ENCODE measurements at regions not wholly inside any gene's neighbourhood (a gene's known extent, or its start where the extent isn't known, plus 50 kb on each side); places are given as distances from the start of the nearest gene placed in this dataset.

- Histone ChIP-seq H3K4me2 (ENCODE audit: low read length) (no peak overlapping the region), H3K9me3 (ENCODE audit: low read length) (no peaks in the 10 kb centered on the region), H3K27ac (ENCODE audit: low read length) (no peak overlapping the region), H4K20me1 (ENCODE audit: low read length) (no peaks in the 10 kb centered on the region), H3K4me1 (ENCODE audit: insufficient read depth, low read length) (peaks cover 40% of the 10 kb centered on the region), H3K36me3 (ENCODE audit: low read depth, low read length) (no peaks in the 10 kb centered on the region), H2AFZ (ENCODE audit: low read length) (no peak overlapping the region), H3F3A (ENCODE audit: low read length, unreplicated experiment) (peaks cover 7% of the 10 kb centered on the region), H3K79me2 (ENCODE audit: low read length) (no peaks in the 10 kb centered on the region), H3K9ac (ENCODE audit: low read length) (no peak overlapping the region), H3K27me3 (ENCODE audit: low read length) (no peaks in the 10 kb centered on the region), H3K4me3 (ENCODE audit: low read length) (no peak overlapping the region), H3K9me2 (replicated peaks; ENCODE audit: low read length) (no peaks in the 10 kb centered on the region)
- intact Hi-C loops (cut with micrococcal nuclease) = loop anchor here (5.0 kb wide), 1 partner anchor 258 kb away; no protein-coding TSS in a partner anchor
- BruUV-seq (replicated peaks) = no TSS peak
- DNase-seq (no peak), ATAC-seq (no peak)
- ChIA-PET CTCF (no interaction called here), POLR2A (ENCODE audit: unreplicated experiment) (no interaction called here)
- TF ChIP-seq EZH2 (IDR thresholded peaks at IDR 0.05; ENCODE audit: low read length, unreplicated experiment) (no peak), EZH2phosphoT487 (IDR thresholded peaks at IDR 0.05; ENCODE audit: borderline replicate concordance, low read length) (no peak)
- TF ChIP-seq, protein P1, sequence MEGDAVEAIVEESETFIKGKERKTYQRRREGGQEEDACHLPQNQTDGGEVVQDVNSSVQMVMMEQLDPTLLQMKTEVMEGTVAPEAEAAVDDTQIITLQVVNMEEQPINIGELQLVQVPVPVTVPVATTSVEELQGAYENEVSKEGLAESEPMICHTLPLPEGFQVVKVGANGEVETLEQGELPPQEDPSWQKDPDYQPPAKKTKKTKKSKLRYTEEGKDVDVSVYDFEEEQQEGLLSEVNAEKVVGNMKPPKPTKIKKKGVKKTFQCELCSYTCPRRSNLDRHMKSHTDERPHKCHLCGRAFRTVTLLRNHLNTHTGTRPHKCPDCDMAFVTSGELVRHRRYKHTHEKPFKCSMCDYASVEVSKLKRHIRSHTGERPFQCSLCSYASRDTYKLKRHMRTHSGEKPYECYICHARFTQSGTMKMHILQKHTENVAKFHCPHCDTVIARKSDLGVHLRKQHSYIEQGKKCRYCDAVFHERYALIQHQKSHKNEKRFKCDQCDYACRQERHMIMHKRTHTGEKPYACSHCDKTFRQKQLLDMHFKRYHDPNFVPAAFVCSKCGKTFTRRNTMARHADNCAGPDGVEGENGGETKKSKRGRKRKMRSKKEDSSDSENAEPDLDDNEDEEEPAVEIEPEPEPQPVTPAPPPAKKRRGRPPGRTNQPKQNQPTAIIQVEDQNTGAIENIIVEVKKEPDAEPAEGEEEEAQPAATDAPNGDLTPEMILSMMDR (conservative IDR thresholded peaks at IDR 0.05; ENCODE audit: low read depth, low read length) = no peak
Measured at GRCh38 chr7:116429986-116430619, 69.4 kb upstream of the CAV2 start.

DNA sequence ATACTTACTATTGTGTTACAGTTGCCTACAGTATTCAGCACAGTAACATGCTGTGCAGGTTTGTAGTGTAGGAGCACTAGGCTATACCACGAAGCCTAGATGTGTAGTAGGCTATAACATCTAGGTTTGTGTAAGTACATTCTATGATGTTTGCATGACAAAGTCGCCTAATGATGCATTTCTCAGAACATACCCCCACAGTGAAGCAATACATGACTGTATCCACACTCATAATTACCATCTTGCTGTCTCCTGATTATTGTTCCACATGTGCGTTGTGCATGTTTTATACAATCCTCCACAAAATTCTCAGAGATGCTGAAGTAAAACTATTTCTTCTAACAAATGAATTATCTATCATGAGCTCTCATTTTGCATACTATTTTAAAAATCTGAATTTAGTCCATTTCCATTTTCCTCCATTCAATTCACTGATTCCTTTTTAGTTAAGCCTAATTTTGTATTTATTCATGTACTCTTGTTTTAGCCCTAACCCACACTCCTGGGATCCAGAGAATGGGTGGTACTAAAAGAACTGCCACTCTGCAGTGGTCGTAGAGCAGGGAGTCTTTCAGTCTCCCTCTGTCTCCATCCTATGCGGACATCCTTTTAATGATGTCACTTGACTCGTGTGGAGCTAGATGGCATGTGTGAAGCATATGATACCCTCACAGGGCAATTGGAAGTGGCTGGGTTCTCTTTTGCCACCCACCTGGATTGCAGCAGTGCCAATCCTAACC, 67.6 kb upstream of the CAV2 start:
- ChIA-PET CTCF (no interaction called here), POLR2A (ENCODE audit: unreplicated experiment) (no interaction called here)
- DNase-seq (no peak), ATAC-seq (no peak)
- TF ChIP-seq, protein P1 (conservative IDR thresholded peaks at IDR 0.05; ENCODE audit: low read depth, low read length) = no peak
- TF ChIP-seq EZH2 (IDR thresholded peaks at IDR 0.05; ENCODE audit: low read length, unreplicated experiment) (no peak), EZH2phosphoT487 (IDR thresholded peaks at IDR 0.05; ENCODE audit: borderline replicate concordance, low read length) (no peak)
- no peaks in the 10 kb centered on the region for H3K27me3 ChIP-seq (ENCODE audit: low read length)
- no peak overlapping the region for H2AFZ ChIP-seq (ENCODE audit: low read length)
- H3K4me1 ChIP-seq (ENCODE audit: insufficient read depth, low read length) = peaks cover 30% of the 10 kb centered on the region
- H3K9ac ChIP-seq (ENCODE audit: low read length) = no peak overlapping the region
- H3F3A ChIP-seq (ENCODE audit: low read length, unreplicated experiment) = peaks cover 16% of the 10 kb centered on the region
- H3K36me3 ChIP-seq (ENCODE audit: low read depth, low read length) = peaks cover 3% of the 10 kb centered on the region; the same call in 1 of the 2 replicates
- no peaks in the 10 kb centered on the region for H3K9me3 ChIP-seq (ENCODE audit: low read length)
- H3K79me2 ChIP-seq (ENCODE audit: low read length) = no peaks in the 10 kb centered on the region
- BruUV-seq (replicated peaks) = no TSS peak
- intact Hi-C loops (cut with micrococcal nuclease) = no loop called here
- no peaks in the 10 kb centered on the region for H4K20me1 ChIP-seq (ENCODE audit: low read length)
- no peak overlapping the region for H3K4me3 ChIP-seq (ENCODE audit: low read length)
- no peak overlapping the region for H3K27ac ChIP-seq (ENCODE audit: low read length)
- no peak overlapping the region for H3K4me2 ChIP-seq (ENCODE audit: low read length)
- H3K9me2 ChIP-seq (replicated peaks; ENCODE audit: low read length) = no peaks in the 10 kb centered on the region

GRCh38 chr7:116432527-116432916, 67.0 kb upstream of the CAV2 start:
- Histone ChIP-seq H3K4me3 (ENCODE audit: low read length) (no peak overlapping the region), H3K9me2 (replicated peaks; ENCODE audit: low read length) (no peaks in the 10 kb centered on the region), H3F3A (ENCODE audit: low read length, unreplicated experiment) (peaks cover 16% of the 10 kb centered on the region), H3K4me1 (ENCODE audit: insufficient read depth, low read length) (peaks cover 25% of the 10 kb centered on the region), H3K9ac (ENCODE audit: low read length) (no peak overlapping the region), H4K20me1 (ENCODE audit: low read length) (no peaks in the 10 kb centered on the region), H3K4me2 (ENCODE audit: low read length) (no peak overlapping the region), H3K79me2 (ENCODE audit: low read length) (no peaks in the 10 kb centered on the region), H3K36me3 (ENCODE audit: low read depth, low read length) (peaks cover 3% of the 10 kb centered on the region; the same call in 1 of the 2 replicates), H3K27me3 (ENCODE audit: low read length) (no peaks in the 10 kb centered on the region), H3K27ac (ENCODE audit: low read length) (no peak overlapping the region), H2AFZ (ENCODE audit: low read length) (no peak overlapping the region), H3K9me3 (ENCODE audit: low read length) (no peaks in the 10 kb centered on the region)
- ATAC-seq (no peak), DNase-seq (no peak)
- intact Hi-C loops (cut with micrococcal nuclease) = no loop called here
- ChIA-PET POLR2A (ENCODE audit: unreplicated experiment) (no interaction called here), CTCF (no interaction called here)
- TF ChIP-seq EZH2 (IDR thresholded peaks at IDR 0.05; ENCODE audit: low read length, unreplicated experiment) = no peak
- TF ChIP-seq, protein P1 (conservative IDR thresholded peaks at IDR 0.05; ENCODE audit: low read depth, low read length) = no peak
- no peak for TF ChIP-seq EZH2phosphoT487 (IDR thresholded peaks at IDR 0.05; ENCODE audit: borderline replicate concordance, low read length)
- no TSS peak for BruUV-seq (replicated peaks)
